Fibroblast of mammary gland (primary cell): ENCODE measurements at regions not wholly inside any gene's neighbourhood (a gene's known extent, or its start where the extent isn't known, plus 50 kb on each side); places are given as distances from the start of the nearest gene placed in this dataset.

Source experiments
- DNase-seq: peaks from one replicate; pipeline ENCODE4 v3.0.0-alpha.2; 2010; ENCODE audit warnings: low read depth
- H3K4me3 ChIP-seq: 2 replicates; pipeline ENCODE4 v1.5.1; 2011; ENCODE audit warnings: low read depth, mild to moderate bottlenecking, low read length, moderate library complexity; ENCODE audit not compliant: control insufficient read depth
- CTCF ChIP-seq: conservative IDR thresholded peaks from 2 replicates; pipeline ENCODE4 v1.5.1; 2011; ENCODE audit warnings: low read depth, low read length, inconsistent platforms; ENCODE audit not compliant: control insufficient read depth, insufficient read depth

GRCh38 chr16:73262931-73263330, 215.0 kb upstream of the ZFHX3 start:
- no peak overlapping the region for H3K4me3 ChIP-seq
- DNase-seq, result no peak
- TF ChIP-seq CTCF, result no peak

- no peak for TF ChIP-seq CTCF
- DNase-seq, result no peak
- no peak overlapping the region for H3K4me3 ChIP-seq
These were observed 207.1 kb upstream of the ZFHX3 start for GRCh38 chr16:73255031-73255430.

- no peak for TF ChIP-seq CTCF
- no peak overlapping the region for H3K4me3 ChIP-seq
- DNase-seq, result no peak
These were observed 206.1 kb upstream of the ZFHX3 start for GRCh38 chr16:73253922-73254480.

- no peak for TF ChIP-seq CTCF
- H3K4me3 ChIP-seq, result no peak overlapping the region
- no peak for DNase-seq
These were observed 204.5 kb upstream of the ZFHX3 start for GRCh38 chr16:73252446-73252845.

GRCh38 chr16:73251608-73252007, 203.7 kb upstream of the ZFHX3 start:
- DNase-seq, result no peak
- no peak for TF ChIP-seq CTCF
- no peak overlapping the region for H3K4me3 ChIP-seq

- TF ChIP-seq CTCF, result no peak
- no peak for DNase-seq
These were observed 200.4 kb upstream of the ZFHX3 start for GRCh38 chr16:73248316-73248715.

GRCh38 chr16:73240920-73241319, 193.0 kb upstream of the ZFHX3 start:
- DNase-seq, result no peak
- no peak for TF ChIP-seq CTCF
- no peak overlapping the region for H3K4me3 ChIP-seq

More at GRCh38 chr16:73248316-73248715, 200.4 kb upstream of the ZFHX3 start:
- no peak overlapping the region for H3K4me3 ChIP-seq
